Hematopoietic multipotent progenitor cell treated with erythropoietin and hydrocortisone succinate and interleukin-3 and kit ligand, for 15 days (in vitro differentiated cells): ENCODE measurements at regions not wholly inside any gene's neighbourhood (a gene's known extent, or its start where the extent isn't known, plus 50 kb on each side); places are given as distances from the start of the nearest gene placed in this dataset.

Experiments
- DNase-seq: peaks from one replicate; pipeline ENCODE4 v3.0.0-alpha.2; 2015; ENCODE audit warnings: low spot score

DNA sequence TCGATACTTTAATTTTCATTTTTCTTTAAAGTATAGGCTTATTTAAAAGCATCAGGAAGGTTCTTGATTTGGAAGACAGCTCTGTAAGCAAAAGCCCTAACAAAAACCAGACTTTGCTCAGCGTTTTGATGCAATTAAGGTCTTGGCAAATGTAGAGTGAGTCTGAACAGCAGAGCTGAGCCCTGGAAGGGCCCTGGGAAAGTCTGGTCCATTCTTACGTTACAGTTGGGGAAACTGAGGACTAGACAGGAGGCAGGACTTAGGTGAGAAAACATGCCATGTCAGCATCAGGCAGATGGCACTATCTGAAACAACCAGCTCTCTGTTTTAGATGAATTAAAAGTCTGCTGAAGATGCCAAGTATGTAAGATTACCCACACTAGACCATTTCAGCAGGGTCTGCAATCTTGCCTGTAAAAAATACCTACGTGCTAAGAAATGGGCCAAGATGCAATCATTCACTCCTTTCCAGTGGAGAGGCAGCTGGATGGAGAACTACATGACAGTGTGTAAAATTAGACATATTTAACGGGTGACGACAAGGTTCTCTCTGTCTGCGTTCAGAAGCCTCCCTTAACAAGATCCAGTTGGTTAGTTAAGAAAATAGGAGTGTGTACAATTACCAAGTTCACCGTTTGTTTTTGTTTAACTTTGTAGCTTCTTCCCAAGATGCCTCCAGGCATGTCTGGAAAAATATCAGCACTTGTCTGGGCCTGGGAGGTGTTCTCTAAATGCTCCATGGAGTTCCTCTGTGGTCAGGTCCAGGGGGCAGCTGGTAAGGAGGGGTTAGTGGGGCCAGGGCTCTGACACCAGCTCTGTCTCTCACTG lies 502.3 kb upstream of the ZMIZ1 start:
- no peak for DNase-seq

DNA sequence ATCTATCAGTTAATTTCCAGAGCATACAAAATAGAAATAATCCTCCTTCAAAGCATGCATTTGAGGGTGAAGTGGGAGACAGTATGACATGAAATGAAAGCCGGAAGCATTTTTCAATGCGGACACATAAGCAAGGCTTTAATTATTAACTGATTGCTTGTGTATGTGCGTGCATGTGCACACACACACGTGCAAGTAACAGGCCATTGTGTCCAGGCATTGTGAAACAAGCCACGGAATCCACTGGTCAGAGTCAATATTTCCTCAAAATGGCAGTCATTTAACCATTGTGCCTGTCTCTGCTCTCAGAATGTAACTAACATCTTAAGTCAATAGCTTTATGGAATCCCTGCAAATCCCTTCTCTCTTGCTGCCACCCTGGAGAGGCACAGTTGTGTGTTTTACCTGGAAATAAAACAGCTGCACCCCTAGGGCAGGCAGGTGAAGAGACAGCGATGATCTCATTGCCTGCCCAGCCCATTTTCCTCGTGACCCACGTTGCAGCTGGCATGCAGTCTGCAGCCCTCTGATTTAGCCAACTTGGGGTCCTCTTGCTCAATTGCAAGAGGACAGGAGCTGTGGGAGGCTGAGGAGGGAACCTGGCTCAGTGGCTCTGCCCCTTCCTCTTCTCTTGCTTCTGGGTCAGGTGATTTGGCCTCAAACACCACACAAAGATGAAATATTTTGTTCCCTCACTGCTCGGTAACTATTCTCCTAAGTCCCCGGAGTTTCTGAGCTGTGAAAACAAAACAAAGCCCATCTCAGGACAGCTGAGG lies 500.9 kb upstream of the ZMIZ1 start:
- DNase-seq = no peak

DNA sequence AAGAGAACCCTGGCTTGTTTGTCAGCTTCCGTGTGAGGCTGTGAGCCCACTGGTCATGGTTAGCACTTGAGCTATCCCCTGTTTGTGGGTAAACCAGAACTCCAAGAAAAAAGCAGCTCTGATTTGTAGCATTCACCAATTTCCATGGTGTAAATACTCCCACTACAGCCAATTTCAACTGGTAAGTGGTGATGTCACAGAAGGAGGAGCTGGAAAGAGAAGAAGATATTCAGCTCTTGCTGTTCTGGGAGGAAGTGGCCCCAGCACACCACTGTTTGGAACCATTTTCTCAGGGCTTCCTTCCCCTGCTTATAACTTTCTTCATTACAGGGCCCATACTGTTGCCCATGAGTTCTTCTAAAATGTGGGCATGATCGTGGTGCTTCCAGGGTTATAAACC lies 500.1 kb upstream of the ZMIZ1 start:
- DNase-seq = no peak

DNA sequence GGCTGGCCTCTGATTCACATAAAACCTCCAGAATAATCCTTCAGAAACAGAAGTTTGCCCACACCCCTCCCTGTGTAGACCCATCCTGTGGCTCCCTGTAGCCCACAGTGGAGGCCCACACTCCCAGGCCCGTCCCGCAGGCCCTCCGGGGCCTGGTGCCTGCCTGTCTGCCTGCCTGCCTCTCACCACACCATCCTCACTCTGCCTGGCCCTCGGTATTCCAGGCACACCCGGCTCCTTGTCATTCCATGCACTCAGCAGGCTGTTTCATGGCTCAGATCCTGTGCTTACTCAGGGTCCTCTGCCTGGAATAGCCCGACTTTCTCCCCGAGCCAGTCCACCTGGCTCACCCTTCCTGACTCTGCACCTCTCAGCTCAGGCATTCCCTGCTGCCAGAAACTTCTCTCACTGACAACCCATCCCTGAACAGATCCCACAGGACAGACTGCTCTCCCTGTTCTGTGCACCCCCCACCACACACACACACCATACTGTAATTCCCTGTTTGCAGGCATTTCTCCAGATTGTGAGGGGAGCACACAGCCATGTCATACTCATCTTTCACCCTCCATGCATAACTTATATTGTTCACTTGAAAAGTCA lies 498.0 kb upstream of the ZMIZ1 start:
- no peak for DNase-seq

DNA sequence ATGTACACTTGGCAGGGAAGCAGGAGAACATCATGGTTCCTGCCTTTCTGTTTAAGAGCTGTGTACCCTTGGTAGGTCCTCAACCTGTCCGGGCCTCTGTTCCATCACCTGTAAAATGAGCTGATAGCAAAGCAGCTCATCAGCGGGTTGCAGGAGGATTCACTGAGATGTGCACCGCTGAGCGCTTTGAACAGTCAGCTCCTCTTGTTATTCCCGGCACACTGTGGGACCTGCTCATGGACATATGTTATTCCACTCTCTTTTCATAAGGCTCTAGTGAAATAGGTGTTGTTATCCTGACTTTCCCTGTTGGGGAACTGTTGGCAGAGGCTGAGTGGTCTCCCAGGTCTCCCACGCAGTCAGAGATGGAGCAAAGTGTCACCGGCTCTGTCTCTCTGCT lies 497.5 kb upstream of the ZMIZ1 start:
- DNase-seq = no peak

DNA sequence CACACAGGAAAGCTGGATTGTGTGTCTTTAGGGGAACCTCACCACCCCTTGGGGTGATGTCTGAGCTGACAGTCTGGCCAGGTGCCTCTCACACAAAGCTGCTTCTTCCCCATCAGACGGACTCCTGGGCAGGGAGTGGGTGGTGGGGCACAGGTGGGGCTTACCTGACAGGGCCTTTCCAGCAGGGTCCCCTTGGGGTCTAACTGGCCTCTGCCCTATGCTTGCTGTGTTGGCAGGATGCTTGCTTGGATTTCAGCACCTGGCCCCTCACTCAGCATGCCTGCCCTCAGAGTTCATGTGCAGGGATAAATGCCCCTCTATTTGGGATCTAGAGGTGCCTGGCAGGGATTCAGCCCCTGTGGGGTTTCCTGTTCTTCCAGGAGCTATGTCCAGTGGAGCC lies 496.9 kb upstream of the ZMIZ1 start:
- no peak for DNase-seq

DNA sequence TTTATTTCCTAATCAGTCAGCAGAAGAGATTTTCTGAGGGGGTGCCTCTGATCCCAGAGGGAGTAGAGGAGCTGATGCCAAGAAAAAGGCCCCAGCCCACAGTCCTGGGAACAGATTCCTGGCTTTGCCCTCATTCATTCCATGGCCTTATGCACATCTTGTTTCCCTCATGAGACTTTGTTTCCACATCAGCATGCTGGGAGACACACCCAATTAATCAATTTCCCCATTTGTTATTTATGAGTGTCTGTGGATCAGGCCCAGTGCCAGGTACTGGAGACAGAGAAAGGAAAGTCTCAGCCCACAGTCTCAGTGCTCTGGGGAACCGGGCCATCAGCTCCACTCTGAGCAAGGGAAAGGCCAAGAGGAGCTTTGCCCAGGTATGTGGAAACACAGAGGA lies 496.2 kb upstream of the ZMIZ1 start:
- no peak for DNase-seq

DNA sequence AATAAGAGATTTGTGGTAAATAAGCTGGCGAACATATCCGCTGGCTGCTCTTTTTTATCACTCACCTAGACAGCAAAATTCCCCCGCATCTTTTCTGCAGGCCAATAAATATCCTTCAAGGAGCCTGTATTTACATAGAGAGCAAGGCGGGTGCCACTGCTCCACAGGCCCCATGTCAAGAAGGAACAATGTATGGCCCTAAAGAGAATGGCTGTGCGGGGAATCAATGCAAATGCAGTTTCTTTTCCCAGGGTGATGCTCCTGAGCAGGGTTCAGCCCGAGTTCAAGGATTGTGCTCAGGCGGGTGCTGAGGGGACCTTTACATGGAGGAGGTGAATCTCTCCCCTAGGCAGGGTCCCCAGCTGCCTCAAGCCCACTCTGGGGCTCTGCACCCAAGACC lies 494.2 kb upstream of the ZMIZ1 start:
- DNase-seq = no peak

DNA sequence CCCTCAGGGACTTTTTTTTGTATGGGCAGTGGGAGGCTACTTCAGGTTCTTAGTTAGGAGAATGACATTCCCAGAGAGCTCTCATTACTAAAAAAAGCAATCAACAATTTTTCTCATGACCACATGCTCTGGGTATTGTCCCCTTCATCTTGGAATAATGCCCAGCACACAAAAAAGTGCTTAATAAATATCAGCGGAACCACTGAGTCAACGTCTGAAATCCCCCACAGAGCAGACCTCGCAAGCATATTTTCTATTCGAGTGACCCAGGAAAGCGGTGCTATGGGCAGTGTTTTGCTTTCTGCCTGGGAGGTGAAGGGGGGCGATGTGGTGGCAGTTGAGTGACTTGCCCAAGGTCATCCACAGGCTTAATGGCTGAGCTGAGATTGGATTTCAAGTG lies 493.4 kb upstream of the ZMIZ1 start:
- no peak for DNase-seq

DNA sequence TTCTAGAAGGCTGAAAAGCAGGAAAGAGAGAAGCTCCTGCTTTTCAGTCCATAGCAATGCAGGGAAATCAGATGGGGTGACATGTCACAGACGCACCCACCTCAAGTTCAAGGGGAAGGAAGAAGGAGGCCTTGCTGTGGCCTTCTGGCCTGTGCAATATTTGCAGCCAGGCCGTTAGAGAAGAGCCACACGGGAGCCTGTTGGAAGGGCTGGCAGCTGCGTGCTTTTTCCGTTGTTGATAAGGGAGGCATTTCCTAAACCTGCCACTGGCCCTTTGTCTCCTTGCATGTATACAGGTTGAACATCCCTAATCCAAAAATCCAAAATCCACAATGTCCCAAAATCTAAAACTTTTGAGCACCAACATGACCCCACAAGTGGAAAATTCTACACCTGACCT lies 492.5 kb upstream of the ZMIZ1 start:
- no peak for DNase-seq

DNA sequence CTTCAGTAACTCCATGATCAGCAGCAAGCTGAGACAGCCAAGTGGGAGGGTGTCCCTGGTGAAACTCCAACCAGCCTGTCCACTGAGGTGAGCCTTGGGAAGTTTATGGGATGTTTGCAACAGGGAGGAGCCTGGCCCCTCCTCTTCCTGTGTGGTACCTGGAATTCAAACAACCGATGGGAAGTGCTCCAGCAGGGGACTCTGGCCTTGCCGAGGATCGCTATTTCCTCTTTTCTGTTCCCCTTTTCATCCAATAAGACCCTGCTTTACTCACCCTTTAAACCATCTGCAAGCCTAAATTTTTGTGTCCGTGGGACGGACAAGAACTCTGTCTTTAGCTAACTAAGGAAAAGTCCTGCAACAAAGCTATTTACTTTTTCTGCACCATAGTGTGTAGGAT lies 491.1 kb upstream of the ZMIZ1 start:
- no peak for DNase-seq

DNA sequence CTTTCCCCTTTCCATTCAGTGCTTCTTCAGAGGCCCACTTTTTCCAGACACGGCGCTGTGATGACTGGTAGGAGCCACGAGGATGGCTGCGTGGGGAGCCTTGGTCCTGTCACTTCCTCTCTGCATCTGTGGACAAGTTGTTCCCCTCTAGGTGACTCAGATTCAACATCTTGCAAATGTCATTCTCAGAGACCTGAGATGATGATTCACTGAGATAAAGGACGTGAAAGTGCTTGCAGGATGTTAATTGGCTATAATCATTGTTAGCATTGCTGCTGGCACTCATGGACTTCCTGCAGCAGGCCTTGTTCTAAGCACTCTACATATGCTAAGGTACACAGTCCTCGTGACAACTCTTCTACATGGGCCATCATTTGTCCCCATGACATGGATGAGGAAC lies 489.8 kb upstream of the ZMIZ1 start:
- no peak for DNase-seq

DNA sequence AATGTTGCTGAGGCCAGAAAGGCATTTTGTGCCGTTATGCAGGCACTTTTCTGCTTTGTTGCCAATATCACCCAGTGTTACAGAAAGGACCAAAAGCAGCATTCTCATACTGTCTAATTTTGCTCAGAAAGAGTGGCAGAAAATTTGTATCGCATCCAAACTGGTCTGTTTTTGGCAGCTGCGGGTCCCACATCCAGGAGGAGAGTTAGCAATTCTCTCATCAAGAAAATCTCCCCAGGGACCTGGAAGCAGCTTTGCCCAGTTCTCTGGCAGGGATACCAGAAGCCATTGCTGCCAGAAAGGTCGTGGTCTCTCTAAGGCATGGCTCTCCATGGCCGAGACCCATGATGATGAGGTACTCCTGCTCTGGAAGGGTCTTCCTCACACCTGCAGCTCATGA lies 489.2 kb upstream of the ZMIZ1 start:
- DNase-seq = no peak

DNA sequence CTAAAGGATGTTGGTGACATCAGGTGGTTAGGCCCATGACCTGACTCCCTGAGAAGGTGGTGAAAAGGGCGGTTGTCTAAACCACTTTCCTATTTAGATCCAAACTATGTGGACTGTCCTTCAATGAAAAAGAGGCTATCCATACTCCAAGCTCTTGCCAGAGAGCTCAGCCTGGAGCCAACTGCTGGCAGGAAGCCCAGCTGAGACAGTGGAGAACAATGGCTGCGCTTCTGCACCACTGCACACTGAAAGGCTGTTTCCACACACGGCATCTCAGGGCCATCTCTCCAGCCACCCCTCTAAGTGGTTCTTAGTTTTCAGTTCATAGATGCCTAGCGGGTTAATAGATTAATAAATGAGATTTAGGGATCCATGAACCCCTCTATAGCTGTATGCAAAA lies 488.8 kb upstream of the ZMIZ1 start:
- no peak for DNase-seq

DNA sequence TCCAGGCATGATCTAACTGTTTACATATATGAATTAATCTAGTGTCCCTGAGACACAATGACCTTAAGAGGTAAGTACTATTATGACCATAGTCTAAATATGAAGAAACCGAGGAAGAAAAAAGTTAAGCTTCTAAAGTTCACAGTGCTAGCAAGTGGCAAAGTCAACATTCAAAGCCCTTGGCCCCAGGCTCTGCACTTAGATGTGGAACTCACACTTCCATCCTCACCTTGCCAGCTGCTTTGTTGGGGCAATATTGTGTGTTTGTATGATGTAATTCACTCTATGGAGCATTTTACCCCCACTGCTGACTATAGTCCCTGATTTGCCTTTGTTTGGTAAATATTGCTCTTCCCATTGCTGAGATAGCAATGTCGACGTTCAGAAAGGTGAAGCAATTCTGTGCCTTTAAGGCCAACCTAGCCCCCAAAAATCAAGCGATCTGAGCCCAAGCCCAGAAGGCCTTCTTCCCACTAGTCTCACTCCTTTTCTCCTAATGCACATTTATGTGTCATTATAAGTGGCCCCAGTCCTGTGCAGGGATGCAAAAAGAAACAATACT lies 487.6 kb upstream of the ZMIZ1 start:
- no peak for DNase-seq

DNA sequence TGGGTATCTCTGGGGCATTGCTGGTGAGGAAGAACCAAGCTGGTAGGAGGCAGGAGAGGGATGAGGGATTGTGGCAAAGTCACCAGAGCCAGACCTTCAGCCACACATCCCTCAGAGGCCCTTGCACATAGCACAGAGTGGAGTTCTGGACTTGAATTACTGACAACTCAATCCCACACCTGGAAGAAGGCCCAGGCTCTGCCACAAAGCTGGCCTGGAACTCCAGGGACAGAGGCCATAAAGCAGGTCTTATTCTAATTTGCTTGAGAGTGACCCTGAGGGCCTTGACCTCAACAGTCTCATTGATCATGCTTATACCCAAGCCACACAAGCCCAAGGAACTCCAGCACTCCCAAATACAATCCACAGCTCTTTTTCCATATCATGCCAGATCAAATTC lies 486.2 kb upstream of the ZMIZ1 start:
- no peak for DNase-seq

DNA sequence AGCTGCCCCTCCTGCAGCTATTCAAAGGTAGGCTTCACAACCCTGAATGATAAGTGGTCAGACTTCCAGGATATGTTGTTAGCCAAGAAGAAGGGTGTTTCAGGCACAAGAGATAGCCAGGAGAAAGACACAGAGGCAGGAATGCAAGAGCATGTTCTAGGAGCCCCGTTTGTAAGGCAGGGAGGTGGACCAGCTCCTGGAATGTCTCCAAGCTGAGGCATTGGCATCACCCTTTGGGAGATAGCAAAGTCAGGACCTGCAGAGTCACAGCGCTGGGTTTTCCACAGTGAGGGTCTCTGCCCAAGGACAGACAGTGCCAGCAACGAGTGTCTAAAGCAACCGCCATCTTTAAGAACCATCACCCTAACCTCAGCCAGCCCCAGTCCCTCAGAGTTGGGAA lies 484.5 kb upstream of the ZMIZ1 start:
- DNase-seq = no peak

DNA sequence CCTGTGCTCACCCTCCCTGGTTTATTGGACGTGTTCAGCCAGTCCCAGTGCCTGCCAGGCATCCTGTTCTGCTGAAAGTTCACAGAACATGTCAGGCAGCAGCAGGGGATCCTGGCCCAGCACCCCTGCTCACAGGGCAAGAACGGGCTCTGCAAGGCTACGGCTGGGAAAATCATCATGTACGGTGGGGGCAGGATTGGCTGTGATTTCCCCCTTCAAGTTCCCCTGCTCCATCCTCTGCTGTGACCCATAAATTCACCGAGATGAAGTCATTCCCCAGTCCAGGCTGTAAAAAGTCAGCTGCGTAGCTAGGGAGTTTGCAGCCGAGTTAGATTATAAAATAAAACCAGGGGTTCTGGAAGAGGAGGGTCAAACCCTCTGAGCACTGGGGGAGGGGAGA lies 484.1 kb upstream of the ZMIZ1 start:
- DNase-seq = no peak

DNA sequence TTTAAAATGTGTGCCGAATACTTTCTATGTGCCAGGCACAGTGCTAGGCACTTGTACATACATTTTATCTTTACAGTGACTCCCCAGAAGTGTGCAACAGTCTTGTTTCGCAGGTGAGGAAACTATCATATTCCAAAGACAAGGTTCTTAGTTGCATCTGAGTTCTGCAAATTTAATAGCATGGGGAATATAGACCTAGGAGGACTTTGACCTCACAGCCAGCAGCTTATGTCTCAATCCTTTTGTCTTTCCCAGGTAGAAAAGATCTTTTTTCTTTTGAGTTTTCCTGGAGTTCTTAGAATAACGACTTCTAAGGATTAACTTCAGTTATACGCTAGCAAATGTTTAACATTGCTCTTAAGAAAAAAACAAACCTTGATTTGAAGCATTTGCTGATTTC lies 482.8 kb upstream of the ZMIZ1 start:
- no peak for DNase-seq

DNA sequence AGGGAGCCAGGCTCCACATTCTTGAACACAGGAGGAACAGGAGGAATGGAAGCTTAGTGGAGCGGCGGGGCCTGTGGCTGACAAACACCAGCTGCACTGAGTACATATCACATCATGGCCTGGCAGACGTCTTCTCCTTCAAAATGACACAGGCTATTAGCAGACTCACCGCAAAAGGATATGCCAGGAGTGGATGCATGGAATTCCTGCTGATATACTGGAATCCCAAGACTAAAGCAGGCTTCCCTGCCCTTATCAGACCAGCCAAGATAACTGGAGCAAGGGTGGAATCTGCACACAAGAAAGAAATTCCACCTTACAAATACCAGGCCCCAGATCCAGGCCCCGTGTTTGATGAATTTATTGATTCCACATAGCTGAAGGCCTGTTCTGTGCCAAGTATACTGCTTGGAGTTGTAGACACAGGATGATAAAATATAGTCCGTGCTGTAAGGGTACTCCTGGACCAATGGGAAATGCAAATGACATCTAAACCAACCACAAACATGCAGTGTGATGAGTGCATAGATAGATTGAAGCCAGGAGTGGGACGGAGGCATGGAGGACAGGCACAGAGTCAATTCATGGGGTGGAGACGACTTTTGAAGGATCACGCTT lies 480.5 kb upstream of the ZMIZ1 start:
- no peak for DNase-seq

DNA sequence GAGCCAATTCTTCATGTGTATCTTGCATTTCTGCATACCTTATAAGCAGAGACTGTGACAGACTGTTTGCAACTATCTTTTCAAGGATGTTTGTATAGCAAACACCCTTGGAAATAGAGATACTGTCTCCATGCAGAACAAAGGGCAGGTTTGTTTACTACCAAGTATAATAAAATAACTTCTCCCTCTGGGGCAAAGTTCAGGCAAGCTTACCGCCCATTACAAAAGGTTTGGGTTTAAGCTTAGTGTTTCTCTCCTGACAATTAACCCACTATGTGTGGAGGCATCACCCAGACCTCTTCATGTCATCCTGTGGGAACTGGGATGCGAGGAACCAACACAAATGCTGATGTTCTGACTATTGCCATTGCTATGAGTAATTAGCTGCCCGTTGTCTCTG lies 479.1 kb upstream of the ZMIZ1 start:
- DNase-seq = no peak

DNA sequence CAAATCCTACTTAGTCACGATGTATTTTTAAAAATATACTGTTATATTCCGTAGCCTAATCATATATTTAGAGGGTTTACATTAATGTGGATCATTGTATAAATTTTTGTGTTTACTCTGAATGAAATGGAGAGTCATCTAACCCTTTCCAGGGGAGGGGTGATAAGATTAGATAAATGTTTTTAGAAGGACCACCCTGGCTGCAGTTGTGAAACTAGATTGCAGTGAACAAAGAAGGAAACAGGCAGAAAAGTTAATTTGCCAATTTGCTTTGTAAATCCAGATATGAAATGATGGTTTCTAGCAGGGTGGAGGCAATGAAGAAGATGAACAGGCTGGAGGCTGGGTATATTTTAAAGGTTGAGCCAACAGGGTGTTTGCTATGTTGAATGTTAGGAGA lies 477.7 kb upstream of the ZMIZ1 start:
- DNase-seq = no peak
